ENCODE measurements at regions not wholly inside any gene's neighbourhood (a gene's known extent, or its start where the extent isn't known, plus 50 kb on each side); places are given as distances from the start of the nearest gene placed in this dataset.
"Not testable (repeated sequence)": the region's sequence is repeated elsewhere in the genome, so short reads cannot be mapped to it uniquely, and the experiment has no call there.

DNA sequence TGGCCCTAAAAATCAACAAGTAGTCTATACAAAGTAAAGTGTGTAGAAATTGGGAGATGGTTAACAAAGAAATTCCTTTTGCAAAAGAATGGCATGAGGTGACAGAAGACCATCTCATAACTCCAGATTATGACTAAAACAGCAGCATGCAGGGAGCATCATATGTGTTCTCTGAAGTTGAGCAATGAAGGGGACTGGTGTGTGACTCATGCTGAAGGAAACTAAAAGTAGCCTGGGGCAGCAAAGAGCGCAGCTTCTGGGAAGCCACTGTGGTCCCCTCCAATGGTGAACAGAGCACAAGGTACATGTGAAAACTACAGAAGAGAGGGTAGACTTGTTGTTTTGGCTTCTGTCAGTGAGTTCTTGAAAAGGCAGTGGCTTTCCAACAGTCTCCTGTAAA, 133.4 kb downstream of the MACC1 start:
- ChIA-PET POLR2A (no interaction called here), CTCF (no interaction called here)
- DNase-seq (ENCODE audit: extremely low spot score): no peak
- TF ChIP-seq FOXK2 (IDR thresholded peaks at IDR 0.05): no peak
- no peak for TF ChIP-seq ELF4 (IDR thresholded peaks at IDR 0.05)
- TF ChIP-seq SUZ12 (IDR thresholded peaks at IDR 0.05): no peak
- TF ChIP-seq LEF1 (IDR thresholded peaks at IDR 0.05; ENCODE audit: borderline replicate concordance): no peak
- no peak for TF ChIP-seq SP1 (IDR thresholded peaks at IDR 0.05)
- no peak for TF ChIP-seq L3MBTL2 (conservative IDR thresholded peaks at IDR 0.05)
- TF ChIP-seq, protein P1, sequence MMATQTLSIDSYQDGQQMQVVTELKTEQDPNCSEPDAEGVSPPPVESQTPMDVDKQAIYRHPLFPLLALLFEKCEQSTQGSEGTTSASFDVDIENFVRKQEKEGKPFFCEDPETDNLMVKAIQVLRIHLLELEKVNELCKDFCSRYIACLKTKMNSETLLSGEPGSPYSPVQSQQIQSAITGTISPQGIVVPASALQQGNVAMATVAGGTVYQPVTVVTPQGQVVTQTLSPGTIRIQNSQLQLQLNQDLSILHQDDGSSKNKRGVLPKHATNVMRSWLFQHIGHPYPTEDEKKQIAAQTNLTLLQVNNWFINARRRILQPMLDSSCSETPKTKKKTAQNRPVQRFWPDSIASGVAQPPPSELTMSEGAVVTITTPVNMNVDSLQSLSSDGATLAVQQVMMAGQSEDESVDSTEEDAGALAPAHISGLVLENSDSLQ (IDR thresholded peaks at IDR 0.05): no peak
- no peak for TF ChIP-seq CTBP1 (IDR thresholded peaks at IDR 0.05; ENCODE audit: borderline replicate concordance)
- TF ChIP-seq HDGF (IDR thresholded peaks at IDR 0.05; ENCODE audit: borderline replicate concordance): no peak
- no peak for TF ChIP-seq TARDBP (IDR thresholded peaks at IDR 0.05)
- TF ChIP-seq NFRKB (IDR thresholded peaks at IDR 0.05): no peak
- TF ChIP-seq BHLHE40 (IDR thresholded peaks at IDR 0.05; ENCODE audit: borderline replicate concordance): no peak
- no peak for TF ChIP-seq ARNT (IDR thresholded peaks at IDR 0.05)
- TF ChIP-seq ZNF384 (IDR thresholded peaks at IDR 0.05): no peak

DNA sequence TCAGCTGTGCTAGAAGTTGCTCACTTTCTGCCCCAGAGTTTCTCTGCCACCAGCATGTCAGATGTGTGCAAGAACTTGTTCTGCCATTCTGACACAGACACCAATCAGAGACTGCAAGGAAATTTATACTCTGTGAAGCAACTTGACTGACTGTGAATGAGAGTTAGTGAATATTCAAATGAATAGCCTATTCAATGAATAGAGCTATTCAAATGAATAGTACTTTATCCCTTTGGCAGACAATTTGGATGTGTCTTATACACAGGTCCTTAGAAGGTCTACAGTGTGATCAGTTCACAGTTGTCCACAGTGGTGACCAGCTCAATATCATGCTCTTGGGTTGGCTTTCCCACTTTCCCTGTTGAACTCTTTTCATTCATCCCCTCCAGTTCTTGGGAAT, 138.1 kb downstream of the MACC1 start:
- POLR2A ChIA-PET: no interaction called here
- TF ChIP-seq TARDBP (IDR thresholded peaks at IDR 0.05) (no peak), SP1 (IDR thresholded peaks at IDR 0.05) (no peak), L3MBTL2 (conservative IDR thresholded peaks at IDR 0.05) (no peak), CTBP1 (IDR thresholded peaks at IDR 0.05; ENCODE audit: borderline replicate concordance) (no peak), NFRKB (IDR thresholded peaks at IDR 0.05) (no peak), ELF4 (IDR thresholded peaks at IDR 0.05) (no peak), HDGF (IDR thresholded peaks at IDR 0.05; ENCODE audit: borderline replicate concordance) (no peak), FOXK2 (IDR thresholded peaks at IDR 0.05) (no peak), ZNF384 (IDR thresholded peaks at IDR 0.05) (no peak), SUZ12 (IDR thresholded peaks at IDR 0.05) (no peak), FOXM1 (IDR thresholded peaks at IDR 0.05; ENCODE audit: borderline replicate concordance) (no peak), ARNT (IDR thresholded peaks at IDR 0.05) (no peak), LEF1 (IDR thresholded peaks at IDR 0.05; ENCODE audit: borderline replicate concordance) (no peak), BHLHE40 (IDR thresholded peaks at IDR 0.05; ENCODE audit: borderline replicate concordance) (no peak), FOXA1 (IDR thresholded peaks at IDR 0.05) (no peak)
- TF ChIP-seq, protein P1 (IDR thresholded peaks at IDR 0.05): no peak
- CTCF ChIA-PET: interaction anchor here (0.6 kb wide), 1 partner anchor 42 kb away, joined by 3 read pairs; no protein-coding TSS in a partner anchor
- DNase-seq (ENCODE audit: extremely low spot score): no peak

DNA sequence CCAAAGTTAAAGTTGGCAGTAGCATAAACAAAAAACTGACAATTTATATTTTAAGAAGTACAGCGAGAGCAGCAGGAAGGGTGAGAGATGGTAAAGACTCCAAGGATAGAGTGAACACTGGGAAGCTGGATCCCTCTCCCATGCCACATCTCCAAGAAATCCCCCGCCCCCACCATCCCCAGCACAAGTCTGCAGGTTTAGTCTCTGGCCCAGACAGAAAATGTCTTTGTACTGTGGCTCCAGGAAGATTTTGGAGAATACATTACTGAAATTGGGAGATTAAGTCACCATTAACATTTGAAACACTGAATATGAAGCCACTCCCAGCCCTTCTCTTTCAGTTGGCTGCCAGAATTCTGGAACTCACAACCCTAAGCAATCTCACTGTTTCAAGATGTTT, 140.3 kb downstream of the MACC1 start:
- ChIA-PET CTCF (no interaction called here), POLR2A (no interaction called here)
- TF ChIP-seq HDGF (IDR thresholded peaks at IDR 0.05; ENCODE audit: borderline replicate concordance) (no peak), LEF1 (IDR thresholded peaks at IDR 0.05; ENCODE audit: borderline replicate concordance) (no peak), CTBP1 (IDR thresholded peaks at IDR 0.05; ENCODE audit: borderline replicate concordance) (no peak), FOXK2 (IDR thresholded peaks at IDR 0.05) (no peak), L3MBTL2 (conservative IDR thresholded peaks at IDR 0.05) (no peak), SP1 (IDR thresholded peaks at IDR 0.05) (no peak)
- no peak for DNase-seq (ENCODE audit: extremely low spot score)

DNA sequence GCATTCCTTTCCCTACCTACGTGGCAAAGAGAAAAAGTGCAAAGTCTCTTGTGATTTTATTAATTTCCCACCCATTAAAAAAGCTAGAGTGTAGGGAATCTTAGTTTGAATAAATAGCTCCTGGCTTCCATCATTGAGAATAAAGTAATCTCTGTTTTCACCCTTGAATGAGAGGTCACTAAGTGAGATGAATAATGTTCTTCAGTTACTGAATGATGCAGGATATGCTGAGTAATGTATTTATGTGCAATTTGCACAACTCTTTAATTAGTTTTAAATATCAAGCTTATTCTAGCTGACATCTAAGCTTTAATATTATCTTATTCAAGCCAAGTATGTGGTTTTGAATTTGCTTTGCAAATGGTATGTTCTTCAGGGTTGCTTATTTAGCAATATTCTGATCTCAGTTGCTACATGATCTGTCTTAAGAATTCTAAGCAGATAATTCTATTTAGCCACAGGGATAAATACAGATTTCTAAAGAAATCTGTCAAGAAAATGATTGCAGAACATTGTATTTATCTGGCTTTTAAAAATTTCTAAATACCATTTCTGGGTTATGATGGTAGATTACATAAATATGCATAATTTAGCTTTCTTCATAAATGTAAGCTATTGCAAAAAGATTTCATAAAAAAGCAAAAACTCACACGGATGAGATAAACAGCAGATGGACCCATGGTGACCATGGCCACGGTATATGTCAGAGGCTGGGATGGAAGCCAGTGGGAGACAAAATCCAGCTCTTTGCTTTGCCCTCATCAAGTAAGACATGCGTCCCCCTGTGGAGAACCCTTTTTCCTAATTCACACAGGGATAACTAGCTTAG, 141.0 kb downstream of the MACC1 start:
- DNase-seq (ENCODE audit: extremely low spot score): no peak
- ChIA-PET POLR2A (no interaction called here), CTCF (no interaction called here)
- TF ChIP-seq, protein P1 (IDR thresholded peaks at IDR 0.05): no peak
- no peak for TF ChIP-seq FOXA1 (IDR thresholded peaks at IDR 0.05)
- TF ChIP-seq NFRKB (IDR thresholded peaks at IDR 0.05): no peak
- TF ChIP-seq FOXM1 (IDR thresholded peaks at IDR 0.05; ENCODE audit: borderline replicate concordance): no peak
- no peak for TF ChIP-seq ARNT (IDR thresholded peaks at IDR 0.05)
- no peak for TF ChIP-seq ZNF384 (IDR thresholded peaks at IDR 0.05)
- no peak for TF ChIP-seq L3MBTL2 (conservative IDR thresholded peaks at IDR 0.05)

DNA sequence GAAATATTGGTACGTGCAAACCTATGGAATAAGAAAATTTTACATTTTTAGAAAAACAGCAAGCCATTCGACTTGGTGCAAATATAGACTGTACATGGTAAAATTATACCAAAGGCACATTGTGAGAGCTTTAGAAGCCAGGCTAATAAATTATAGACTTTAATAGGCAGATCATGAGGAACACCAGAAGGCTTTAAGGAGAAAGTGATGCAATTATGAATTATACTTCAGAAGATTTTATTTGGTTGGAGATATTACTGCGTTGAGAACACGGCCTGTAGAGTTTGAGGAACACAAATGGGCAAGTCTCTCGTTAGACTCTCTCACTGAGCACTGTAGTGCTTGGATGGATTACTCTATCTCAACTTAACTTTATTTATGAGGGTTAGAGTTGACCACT, 141.7 kb downstream of the MACC1 start:
- no peak for DNase-seq (ENCODE audit: extremely low spot score)
- no peak for TF ChIP-seq SP1 (IDR thresholded peaks at IDR 0.05)
- no peak for TF ChIP-seq HDGF (IDR thresholded peaks at IDR 0.05; ENCODE audit: borderline replicate concordance)
- TF ChIP-seq L3MBTL2 (conservative IDR thresholded peaks at IDR 0.05): no peak
- no peak for TF ChIP-seq NFRKB (IDR thresholded peaks at IDR 0.05)
- no peak for TF ChIP-seq LEF1 (IDR thresholded peaks at IDR 0.05; ENCODE audit: borderline replicate concordance)
- no peak for TF ChIP-seq CTBP1 (IDR thresholded peaks at IDR 0.05; ENCODE audit: borderline replicate concordance)
- TF ChIP-seq, protein P1 (IDR thresholded peaks at IDR 0.05): no peak
- CTCF ChIA-PET: no interaction called here
- POLR2A ChIA-PET: no interaction called here

DNA sequence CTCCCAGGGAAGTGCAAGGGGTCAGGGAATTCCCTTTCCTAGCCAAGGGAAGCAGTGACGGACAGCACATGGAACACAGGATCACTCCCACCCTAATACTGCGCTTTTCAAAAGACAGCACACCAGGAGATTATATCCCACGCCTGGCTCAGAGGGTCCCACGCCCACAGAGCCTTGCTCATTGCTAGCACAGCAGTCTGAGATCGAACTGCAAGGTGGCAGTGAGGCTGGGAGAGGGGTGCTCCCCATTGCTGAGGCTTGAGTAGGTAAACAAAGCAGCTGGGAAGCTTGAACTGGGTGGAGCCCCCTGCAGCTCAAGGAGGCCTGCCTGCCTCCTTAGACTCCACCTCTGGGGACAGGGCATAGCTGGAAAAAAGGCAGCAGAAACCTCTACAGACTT, 149.2 kb downstream of the MACC1 start:
- CTCF ChIA-PET; POLR2A ChIA-PET; DNase-seq (ENCODE audit: extremely low spot score): not testable (repeated sequence)

Data from HEK293T (cell line).